Trophoblast cell (in vitro differentiated cells and primary cell): ENCODE measurements at regions not wholly inside any gene's neighbourhood (a gene's known extent, or its start where the extent isn't known, plus 50 kb on each side); places are given as distances from the start of the nearest gene placed in this dataset.

Experiments
- DNase-seq, 2 donors: peaks; one replicate each; pipeline ENCODE4 v3.0.0-alpha.2; 2016
- H2AFZ ChIP-seq: 2 replicates; pipeline ENCODE4 v1.6.1; 2013; ENCODE audit warnings: low read length, moderate library complexity, mild to moderate bottlenecking; ENCODE audit not compliant: insufficient read depth, poor library complexity
- H2AK5ac ChIP-seq: 2 replicates; pipeline ENCODE4 v1.6.1; 2013; ENCODE audit warnings: mild to moderate bottlenecking, low read length
- H2BK120ac ChIP-seq: 2 replicates; pipeline ENCODE4 v1.6.1; 2013; ENCODE audit warnings: low read length, mild to moderate bottlenecking, moderate library complexity; ENCODE audit not compliant: insufficient read depth, poor library complexity
- H2BK12ac ChIP-seq: 2 replicates; pipeline ENCODE4 v1.6.1; 2013; ENCODE audit warnings: mild to moderate bottlenecking, low read length, moderate library complexity
- H2BK5ac ChIP-seq: 2 replicates; pipeline ENCODE4 v1.6.1; 2013; ENCODE audit warnings: low read length, low read depth, moderate library complexity, mild to moderate bottlenecking; ENCODE audit not compliant: poor library complexity
- H3K14ac ChIP-seq: 2 replicates; pipeline ENCODE4 v1.6.1; 2013; ENCODE audit warnings: mild to moderate bottlenecking, low read length
- H3K18ac ChIP-seq: 2 replicates; pipeline ENCODE4 v1.6.1; 2013; ENCODE audit warnings: mild to moderate bottlenecking, low read length
- H3K23ac ChIP-seq: 2 replicates; pipeline ENCODE4 v1.6.1; 2013; ENCODE audit warnings: low read length
- H3K27ac ChIP-seq: 2 replicates; pipeline ENCODE4 v1.5.1; 2013; ENCODE audit warnings: low read depth, mild to moderate bottlenecking, inconsistent platforms, low read length, moderate library complexity
- H3K27me3 ChIP-seq: 2 replicates; pipeline ENCODE4 v1.6.1; 2013; ENCODE audit warnings: inconsistent platforms, mild to moderate bottlenecking, low read length, moderate library complexity; ENCODE audit not compliant: insufficient read depth
- H3K36me3 ChIP-seq, 2 experiments: 1 replicate in 1 of 2; 2 replicates in 1 of 2; pipeline ENCODE4 v1.6.1; 2013; ENCODE audit warnings: low read length in 2 of 2, mild to moderate bottlenecking in 2 of 2, moderate library complexity in 1 of 2; ENCODE audit not compliant: insufficient read depth in 2 of 2, control insufficient read depth in 1 of 2
- H3K4ac ChIP-seq: 2 replicates; pipeline ENCODE4 v1.6.1; 2013; ENCODE audit warnings: low read depth, mild to moderate bottlenecking, low read length, moderate library complexity
- H3K4me1 ChIP-seq, 2 experiments: 1 replicate in 1 of 2; 2 replicates in 1 of 2; pipeline ENCODE4 v1.6.1; 2013; ENCODE audit warnings: low read length in 2 of 2, mild to moderate bottlenecking in 2 of 2, moderate library complexity in 1 of 2; ENCODE audit not compliant: insufficient read depth in 2 of 2, control insufficient read depth in 1 of 2
- H3K4me2 ChIP-seq: 2 replicates; pipeline ENCODE4 v1.6.1; 2013; ENCODE audit warnings: inconsistent platforms, mild to moderate bottlenecking, low read length, moderate library complexity
- H3K4me3 ChIP-seq: 2 replicates; pipeline ENCODE4 v1.5.1; 2013; ENCODE audit warnings: mild to moderate bottlenecking, low read depth, low read length, inconsistent platforms
- H3K79me1 ChIP-seq: one replicate; pipeline ENCODE4 v1.6.1; 2013; ENCODE audit warnings: low read length
- H3K79me2 ChIP-seq: 2 replicates; pipeline ENCODE4 v1.6.1; 2013; ENCODE audit warnings: low read length, mild to moderate bottlenecking; ENCODE audit not compliant: control insufficient read depth, insufficient read depth, poor library complexity
- H3K9ac ChIP-seq: 2 replicates; pipeline ENCODE4 v1.6.1; 2013; ENCODE audit warnings: mild to moderate bottlenecking, low read length
- H3K9me3 ChIP-seq: 2 replicates; pipeline ENCODE4 v1.6.1; 2013; ENCODE audit warnings: low read depth, mild to moderate bottlenecking, control low read depth, inconsistent platforms, low read length; ENCODE audit not compliant: insufficient read depth
- H4K12ac ChIP-seq: 2 replicates; pipeline ENCODE4 v1.6.1; 2013; ENCODE audit warnings: low read depth, mild to moderate bottlenecking, low read length, moderate library complexity
- H4K8ac ChIP-seq: 2 replicates; pipeline ENCODE4 v1.6.1; 2013; ENCODE audit warnings: low read depth, mild to moderate bottlenecking, low read length, moderate library complexity
- H4K91ac ChIP-seq: one replicate; pipeline ENCODE4 v1.6.1; 2013; ENCODE audit warnings: low read depth, mild to moderate bottlenecking, low read length, moderate library complexity
- WGBS: extraction: QIAGEN DNeasy Blood & Tissue Kit; methylation state at CpG from one replicate; pipeline ENCODE4 v1.1.7; 2013; ENCODE audit warnings: missing lambda C conversion rate; ENCODE audit not compliant: insufficient read length, insufficient coverage; ENCODE audit errors: extremely low coverage; 5-methylcytosine and 5-hydroxymethylcytosine counted together

GRCh38 chr4:29541757-29542156 is 1178.4 kb upstream of the PCDH7 start:
- no peak overlapping the region for H3K4me2 ChIP-seq
- H3K79me1 ChIP-seq: no peaks in the 10 kb centered on the region
- H4K91ac ChIP-seq: no peak overlapping the region
- no peaks in the 10 kb centered on the region for H3K4me1 ChIP-seq
- no peak overlapping the region for H3K23ac ChIP-seq
- no peaks in the 10 kb centered on the region for H3K27me3 ChIP-seq
- H3K9ac ChIP-seq: no peak overlapping the region
- no peak overlapping the region for H4K12ac ChIP-seq
- no peak overlapping the region for H2AK5ac ChIP-seq
- no peak overlapping the region for H2BK120ac ChIP-seq
- H3K4me3 ChIP-seq: peak overlapping the region; percentile 37
- WGBS: no CpG with 5 or more reads among the region's 6 CpGs
- peaks cover 4% of the 10 kb centered on the region for H3K9me3 ChIP-seq
- no peak overlapping the region for H3K4ac ChIP-seq
- H4K8ac ChIP-seq: no peak overlapping the region
- H3K36me3 ChIP-seq: no peaks in the 10 kb centered on the region
- H3K79me2 ChIP-seq: no peaks in the 10 kb centered on the region
- H2BK12ac ChIP-seq: no peak overlapping the region
- DNase-seq: no peak
- H2BK5ac ChIP-seq: no peak overlapping the region
- no peak overlapping the region for H3K14ac ChIP-seq
- H3K18ac ChIP-seq: no peak overlapping the region
- H3K27ac ChIP-seq: no peak overlapping the region
- no peak overlapping the region for H2AFZ ChIP-seq

GRCh38 chr4:29549342-29549741 is 1170.8 kb upstream of the PCDH7 start:
- no peak overlapping the region for H4K12ac ChIP-seq
- H2BK5ac ChIP-seq: no peak overlapping the region
- no peak overlapping the region for H3K14ac ChIP-seq
- H3K4me1 ChIP-seq: no peaks in the 10 kb centered on the region
- H3K79me1 ChIP-seq: no peaks in the 10 kb centered on the region
- no peak overlapping the region for H2BK12ac ChIP-seq
- H3K23ac ChIP-seq: no peak overlapping the region
- no peak overlapping the region for H2BK120ac ChIP-seq
- H3K27ac ChIP-seq: no peak overlapping the region
- no peaks in the 10 kb centered on the region for H3K79me2 ChIP-seq
- H4K8ac ChIP-seq: no peak overlapping the region
- H3K27me3 ChIP-seq: no peaks in the 10 kb centered on the region
- no peak overlapping the region for H3K4me2 ChIP-seq
- no peak overlapping the region for H3K4me3 ChIP-seq
- no peaks in the 10 kb centered on the region for H3K9me3 ChIP-seq
- no peak overlapping the region for H2AFZ ChIP-seq
- H3K36me3 ChIP-seq: no peaks in the 10 kb centered on the region
- no peak overlapping the region for H3K18ac ChIP-seq
- no peak overlapping the region for H2AK5ac ChIP-seq
- peak in 1 of 2 donors; percentile 5 for DNase-seq
- H3K9ac ChIP-seq: no peak overlapping the region
- H3K4ac ChIP-seq: no peak overlapping the region
- no peak overlapping the region for H4K91ac ChIP-seq

GRCh38 chr4:29551821-29552220 is 1168.3 kb upstream of the PCDH7 start:
- no peak for DNase-seq
- Histone ChIP-seq H3K4me3 (no peak overlapping the region), H3K4me2 (no peak overlapping the region), H3K27ac (no peak overlapping the region), H4K91ac (no peak overlapping the region), H4K12ac (no peak overlapping the region), H2AFZ (no peak overlapping the region), H3K79me1 (no peaks in the 10 kb centered on the region), H4K8ac (no peak overlapping the region), H2AK5ac (no peak overlapping the region), H2BK12ac (no peak overlapping the region), H3K9ac (no peak overlapping the region), H2BK5ac (no peak overlapping the region), H3K27me3 (no peaks in the 10 kb centered on the region), H3K18ac (no peak overlapping the region), H3K4me1 (no peaks in the 10 kb centered on the region), H3K9me3 (no peaks in the 10 kb centered on the region), H3K79me2 (no peaks in the 10 kb centered on the region), H3K14ac (no peak overlapping the region), H3K4ac (no peak overlapping the region), H3K36me3 (no peaks in the 10 kb centered on the region), H3K23ac (no peak overlapping the region), H2BK120ac (no peak overlapping the region)
- WGBS: no CpG with 5 or more reads among the region's 1 CpG

- H3K23ac ChIP-seq: no peak overlapping the region
- H3K27ac ChIP-seq: no peak overlapping the region
- H2BK12ac ChIP-seq: no peak overlapping the region
- H3K9me3 ChIP-seq: no peaks in the 10 kb centered on the region
- H3K36me3 ChIP-seq: no peaks in the 10 kb centered on the region
- WGBS: no CpG with 5 or more reads among the region's 1 CpG
- H3K18ac ChIP-seq: no peak overlapping the region
- H4K8ac ChIP-seq: no peak overlapping the region
- H3K4me1 ChIP-seq: no peaks in the 10 kb centered on the region
- H3K4ac ChIP-seq: no peak overlapping the region
- no peaks in the 10 kb centered on the region for H3K79me2 ChIP-seq
- no peak for DNase-seq
- no peaks in the 10 kb centered on the region for H3K27me3 ChIP-seq
- no peak overlapping the region for H2BK120ac ChIP-seq
- no peak overlapping the region for H4K12ac ChIP-seq
- no peak overlapping the region for H3K9ac ChIP-seq
- no peak overlapping the region for H3K4me3 ChIP-seq
- no peak overlapping the region for H2AK5ac ChIP-seq
- no peaks in the 10 kb centered on the region for H3K79me1 ChIP-seq
- H4K91ac ChIP-seq: no peak overlapping the region
- no peak overlapping the region for H3K14ac ChIP-seq
- H2AFZ ChIP-seq: no peak overlapping the region
- no peak overlapping the region for H3K4me2 ChIP-seq
- no peak overlapping the region for H2BK5ac ChIP-seq
These were observed 1166.3 kb upstream of the PCDH7 start for GRCh38 chr4:29553846-29554245.

- no peak overlapping the region for H4K12ac ChIP-seq
- no peaks in the 10 kb centered on the region for H3K27me3 ChIP-seq
- no peak for DNase-seq
- no peak overlapping the region for H3K4me3 ChIP-seq
- no peaks in the 10 kb centered on the region for H3K79me1 ChIP-seq
- H3K79me2 ChIP-seq: no peaks in the 10 kb centered on the region
- H3K9ac ChIP-seq: no peak overlapping the region
- no peak overlapping the region for H2AFZ ChIP-seq
- no peak overlapping the region for H2BK5ac ChIP-seq
- no peaks in the 10 kb centered on the region for H3K36me3 ChIP-seq
- no peak overlapping the region for H2BK12ac ChIP-seq
- H3K23ac ChIP-seq: no peak overlapping the region
- no peak overlapping the region for H3K4ac ChIP-seq
- H3K4me1 ChIP-seq: no peaks in the 10 kb centered on the region
- no peak overlapping the region for H3K18ac ChIP-seq
- no peak overlapping the region for H4K91ac ChIP-seq
- H3K27ac ChIP-seq: no peak overlapping the region
- no peaks in the 10 kb centered on the region for H3K9me3 ChIP-seq
- no peak overlapping the region for H2AK5ac ChIP-seq
- H2BK120ac ChIP-seq: no peak overlapping the region
- H3K14ac ChIP-seq: no peak overlapping the region
- H3K4me2 ChIP-seq: no peak overlapping the region
- no peak overlapping the region for H4K8ac ChIP-seq
These were observed 1161.4 kb upstream of the PCDH7 start for GRCh38 chr4:29558789-29559188.
